Transverse colon (tissue), 4 donors: ENCODE measurements at regions not wholly inside any gene's neighbourhood (a gene's known extent, or its start where the extent isn't known, plus 50 kb on each side); places are given as distances from the start of the nearest gene placed in this dataset.

Experiments used
- DNase-seq: peaks from one replicate; pipeline ENCODE4 v3.0.0-alpha.2; 2019
- H3K27ac ChIP-seq, 4 donors: fragments of 200-600 bp; sonication (generic); 2 replicates each; pipeline ENCODE4 v1.5.1; 2016 to 2018; ENCODE audit warnings: inconsistent platforms in 4 of 4
- H3K27me3 ChIP-seq: fragments of 200-600 bp; sonication (generic); 2 replicates; pipeline ENCODE4 v1.5.1; 2017; ENCODE audit warnings: inconsistent platforms
- H3K36me3 ChIP-seq, 4 donors: fragments of 200-600 bp; sonication (generic); 2 replicates each; pipeline ENCODE4 v1.5.1; 2017 to 2019; ENCODE audit warnings: inconsistent platforms in 4 of 4
- H3K4me1 ChIP-seq, 4 donors: fragments of 200-600 bp; sonication (generic); 2 replicates each; pipeline ENCODE4 v1.5.1; 2017 to 2020; ENCODE audit warnings: inconsistent platforms in 4 of 4
- H3K4me3 ChIP-seq, 4 donors: fragments of 200-600 bp; sonication (generic); 1 replicate in 1 of 4; 2 replicates in 3 of 4; pipeline versions ENCODE4 v1.5.1 to v1.6.1; 2017 to 2019; ENCODE audit warnings: inconsistent platforms in 4 of 4
- H3K9me3 ChIP-seq, 2 donors: fragments of 200-600 bp; sonication (generic); 2 replicates each; pipeline ENCODE4 v1.5.1; 2017 to 2019; ENCODE audit warnings: inconsistent platforms in 2 of 2
- EP300 ChIP-seq: sonication (generic); formaldehyde crosslinking; IDR thresholded peaks from one replicate; pipeline ENCODE4 v1.6.1; 2017; ENCODE audit warnings: antibody characterized with exemption, low read depth
- POLR2A ChIP-seq: fragments of 450-650 bp; IDR thresholded peaks from one replicate; pipeline ENCODE4 v1.6.1; 2016; ENCODE audit warnings: antibody characterized with exemption, mild to moderate bottlenecking, moderate library complexity
- POLR2AphosphoS5 ChIP-seq, 3 donors: sonication (generic); formaldehyde crosslinking; IDR thresholded peaks; one replicate each; pipeline ENCODE4 v1.6.1; 2016; ENCODE audit warnings: antibody characterized with exemption in 3 of 3
- WGBS, 2 donors: methylation state at CpG; one replicate each; pipeline ENCODE4 v1.1.5; 2018; ENCODE audit warnings: low coverage in 1 of 2; 5-methylcytosine and 5-hydroxymethylcytosine counted together
- in situ Hi-C, 4 donors: fragments of 200-750 bp; cut with MboI; loops; one replicate each; pipeline versions ENCODE4 v1.15.0 to v1.15.1; 2017; ENCODE audit warnings: low sequenced_read_pairs in 3 of 4, low pct_ligation_motif_present in 1 of 4, low pct_unique_long_range_greater_than_20kb in 1 of 4
- intact Hi-C: fragments of 100-400 bp; cut with DNase I; formaldehyde crosslinking; loops from one replicate; pipeline ENCODE4 v1.15.1; 2023; ENCODE audit warnings: low total_unique reads
- TF ChIP-seq, protein P1 (sequence below), 5 experiments: fragments of 200-600 bp in 3 of 5; fragments of 450-650 bp in 2 of 5; sonication (generic) in 3 of 5; IDR thresholded peaks; 1 replicate in 2 of 5; 2 replicates in 3 of 5; pipeline ENCODE4 v1.5.1; 2016 to 2017; ENCODE audit warnings: antibody characterized with exemption in 5 of 5, inconsistent platforms in 3 of 5, mild to moderate bottlenecking in 2 of 5, moderate library complexity in 1 of 5

GRCh38 chr11:131138731-131139130 lies 222.5 kb upstream of the SNX19 start:
- WGBS, 2 donors, result 27 to 33% methylated on average over 4 of the region's 4 CpGs
- Histone ChIP-seq H3K9me3 (no peaks in the 10 kb centered on the region), H3K36me3 (no peaks in the 10 kb centered on the region), H3K27me3 (no peaks in the 10 kb centered on the region), H3K4me3 (no peak overlapping the region), H3K27ac (no peak overlapping the region), H3K4me1 (no peaks in the 10 kb centered on the region)
- TF ChIP-seq POLR2AphosphoS5 (IDR thresholded peaks at IDR 0.05) (no peak), EP300 (no peak), POLR2A (no peak)
- TF ChIP-seq, protein P1, sequence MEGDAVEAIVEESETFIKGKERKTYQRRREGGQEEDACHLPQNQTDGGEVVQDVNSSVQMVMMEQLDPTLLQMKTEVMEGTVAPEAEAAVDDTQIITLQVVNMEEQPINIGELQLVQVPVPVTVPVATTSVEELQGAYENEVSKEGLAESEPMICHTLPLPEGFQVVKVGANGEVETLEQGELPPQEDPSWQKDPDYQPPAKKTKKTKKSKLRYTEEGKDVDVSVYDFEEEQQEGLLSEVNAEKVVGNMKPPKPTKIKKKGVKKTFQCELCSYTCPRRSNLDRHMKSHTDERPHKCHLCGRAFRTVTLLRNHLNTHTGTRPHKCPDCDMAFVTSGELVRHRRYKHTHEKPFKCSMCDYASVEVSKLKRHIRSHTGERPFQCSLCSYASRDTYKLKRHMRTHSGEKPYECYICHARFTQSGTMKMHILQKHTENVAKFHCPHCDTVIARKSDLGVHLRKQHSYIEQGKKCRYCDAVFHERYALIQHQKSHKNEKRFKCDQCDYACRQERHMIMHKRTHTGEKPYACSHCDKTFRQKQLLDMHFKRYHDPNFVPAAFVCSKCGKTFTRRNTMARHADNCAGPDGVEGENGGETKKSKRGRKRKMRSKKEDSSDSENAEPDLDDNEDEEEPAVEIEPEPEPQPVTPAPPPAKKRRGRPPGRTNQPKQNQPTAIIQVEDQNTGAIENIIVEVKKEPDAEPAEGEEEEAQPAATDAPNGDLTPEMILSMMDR (IDR thresholded peaks at IDR 0.05), result no peak
- intact Hi-C loops, result no loop called here
- in situ Hi-C loops, result no loop called here
- no peak for DNase-seq

DNA sequence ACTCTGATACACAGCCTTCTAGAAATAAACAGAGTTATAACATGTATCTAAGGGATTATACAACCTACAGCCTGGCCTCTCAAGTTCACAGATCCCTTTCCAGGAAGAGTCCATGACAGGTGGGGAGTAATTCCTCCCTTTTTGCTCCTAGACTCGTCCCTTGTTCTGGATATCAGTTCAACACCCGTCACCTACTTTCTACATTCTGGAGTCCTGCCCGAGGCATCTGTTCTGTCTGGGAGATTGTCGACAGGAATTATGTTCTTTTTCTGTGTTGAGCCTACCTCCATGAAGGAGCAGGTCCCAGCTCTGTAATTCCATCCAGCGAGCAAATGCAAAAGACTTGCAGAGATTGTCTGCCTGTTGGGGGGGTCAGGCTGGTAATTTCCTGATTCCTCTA lies 224.6 kb upstream of the NTM start:
- no peak for DNase-seq
- Histone ChIP-seq H3K4me3 (no peak overlapping the region), H3K36me3 (no peaks in the 10 kb centered on the region), H3K27me3 (no peaks in the 10 kb centered on the region), H3K4me1 (no peaks in the 10 kb centered on the region), H3K9me3 (no peaks in the 10 kb centered on the region), H3K27ac (no peak overlapping the region)
- TF ChIP-seq, protein P1 (IDR thresholded peaks at IDR 0.05), result no peak
- TF ChIP-seq POLR2AphosphoS5 (IDR thresholded peaks at IDR 0.05) (no peak), POLR2A (no peak), EP300 (no peak)
- WGBS, 2 donors, result 78 to 82% methylated on average over 4 to 5 of the region's 5 CpGs
- intact Hi-C loops (no loop called here), in situ Hi-C loops (no loop called here)

- H3K4me1 ChIP-seq, result no peaks in the 10 kb centered on the region
- no peak for DNase-seq
- TF ChIP-seq EP300, result no peak
- no peak for TF ChIP-seq POLR2AphosphoS5 (IDR thresholded peaks at IDR 0.05)
- TF ChIP-seq, protein P1 (IDR thresholded peaks at IDR 0.05), result no peak
- no peak for TF ChIP-seq POLR2A
- H3K27me3 ChIP-seq, result no peaks in the 10 kb centered on the region
- in situ Hi-C loops, result no loop called here
- intact Hi-C loops, result no loop called here
- no peaks in the 10 kb centered on the region for H3K36me3 ChIP-seq
- 38 to 53% methylated on average over 5 of the region's 5 CpGs for WGBS, 2 donors
- no peaks in the 10 kb centered on the region for H3K9me3 ChIP-seq
- H3K27ac ChIP-seq, result no peak overlapping the region
- no peak overlapping the region for H3K4me3 ChIP-seq
These were observed 223.5 kb upstream of the NTM start for GRCh38 chr11:131146827-131147490.

- in situ Hi-C loops, result no loop called here
- no peaks in the 10 kb centered on the region for H3K4me1 ChIP-seq
- TF ChIP-seq, protein P1 (IDR thresholded peaks at IDR 0.05), result no peak
- TF ChIP-seq POLR2AphosphoS5 (IDR thresholded peaks at IDR 0.05) (no peak), POLR2A (no peak), EP300 (no peak)
- no peak for DNase-seq
- H3K27me3 ChIP-seq, result no peaks in the 10 kb centered on the region
- no peaks in the 10 kb centered on the region for H3K9me3 ChIP-seq
- no peaks in the 10 kb centered on the region for H3K36me3 ChIP-seq
- no peak overlapping the region for H3K4me3 ChIP-seq
- 40 to 59% methylated on average over 1 to 7 of the region's 7 CpGs for WGBS, 2 donors
- intact Hi-C loops, result no loop called here
- no peak overlapping the region for H3K27ac ChIP-seq
These were observed 216.1 kb upstream of the NTM start for GRCh38 chr11:131154351-131154750.
